ACC112 (cell line): ENCODE measurements at regions not wholly inside any gene's neighbourhood (a gene's known extent, or its start where the extent isn't known, plus 50 kb on each side); places are given as distances from the start of the nearest gene placed in this dataset.

Experiments
- H2AFZ ChIP-seq: fragments of 200-600 bp; sonication (generic); one replicate; pipeline ENCODE4 v1.6.0; 2017; ENCODE audit warnings: antibody characterized with exemption, low read length; ENCODE audit not compliant: unreplicated experiment
- H3K27ac ChIP-seq: fragments of 200-600 bp; sonication (generic); 2 replicates; pipeline ENCODE4 v1.5.1; 2014; ENCODE audit warnings: low read depth, mild to moderate bottlenecking, antibody characterized with exemption, low read length, moderate library complexity
- H3K27me3 ChIP-seq: fragments of 200-600 bp; sonication (generic); 2 replicates; pipeline ENCODE4 v1.6.1; 2014; ENCODE audit warnings: mild to moderate bottlenecking, antibody characterized with exemption, low read length, moderate library complexity, mixed read lengths; ENCODE audit not compliant: insufficient read depth
- H3K36me3 ChIP-seq: fragments of 200-600 bp; sonication (generic); 2 replicates; pipeline ENCODE4 v1.6.1; 2016; ENCODE audit warnings: mild to moderate bottlenecking, antibody characterized with exemption, low read length, moderate library complexity, mixed read lengths; ENCODE audit not compliant: insufficient read depth
- H3K4me1 ChIP-seq: fragments of 200-600 bp; sonication (generic); one replicate; pipeline ENCODE4 v1.6.1; 2016; ENCODE audit warnings: low read length, mixed read lengths; ENCODE audit not compliant: insufficient read depth, unreplicated experiment, control insufficient read depth
- H3K4me3 ChIP-seq: fragments of 200-600 bp; sonication (generic); 2 replicates; pipeline ENCODE4 v1.5.1; 2014; ENCODE audit warnings: mild to moderate bottlenecking, low read depth, low read length
- H3K79me2 ChIP-seq: fragments of 200-600 bp; sonication (generic); one replicate; pipeline ENCODE4 v1.6.0; 2016; ENCODE audit warnings: low read length; ENCODE audit not compliant: control insufficient read depth, unreplicated experiment, insufficient read depth

DNA sequence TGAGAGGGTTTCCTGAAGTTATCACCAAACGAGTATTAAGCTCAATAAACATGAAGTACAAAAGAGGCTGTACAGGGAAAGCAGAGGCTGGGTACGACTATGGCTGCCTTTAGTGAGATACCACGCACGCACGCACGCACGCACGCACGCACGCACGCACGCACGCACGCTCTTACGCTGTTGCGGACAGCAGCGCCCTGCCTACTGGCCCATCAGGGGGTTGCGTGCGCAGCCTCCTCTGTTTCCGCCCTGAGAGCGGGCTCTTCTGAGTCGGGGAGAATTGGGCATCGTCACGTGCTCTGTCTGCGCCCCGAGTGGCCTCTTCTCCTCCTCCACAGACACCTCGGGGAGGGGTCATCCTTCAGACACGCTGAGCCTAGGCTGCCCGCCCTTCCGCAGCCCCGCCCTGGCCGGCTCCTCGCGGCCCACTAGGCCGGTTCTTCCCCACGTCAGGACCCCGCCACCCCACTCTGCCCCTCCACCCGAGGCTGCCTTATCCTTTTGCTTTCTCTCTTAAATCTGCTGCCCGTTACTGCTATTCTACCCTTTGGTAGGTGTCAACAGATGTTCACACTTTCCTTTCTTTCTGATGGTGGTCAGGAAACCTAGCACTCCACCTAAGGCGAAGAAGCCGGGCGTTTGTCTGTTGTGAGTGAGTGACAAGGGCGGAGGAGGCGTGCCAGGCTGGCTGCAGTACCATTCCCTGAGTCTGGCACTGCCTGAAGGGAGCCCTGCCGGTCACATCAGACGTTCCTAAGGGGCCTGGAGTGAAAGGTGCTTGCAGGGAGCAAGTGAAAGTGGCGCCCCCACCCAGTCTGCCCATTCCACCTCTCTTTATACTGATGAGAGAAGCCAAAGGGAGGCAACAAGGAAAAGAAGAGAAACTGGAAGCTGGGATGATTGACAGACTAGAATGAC, 300.4 kb upstream of the B3GAT1 start:
- Histone ChIP-seq H2AFZ (no peak overlapping the region), H3K79me2 (no peaks in the 10 kb centered on the region), H3K27me3 (no peaks in the 10 kb centered on the region), H3K4me3 (no peak overlapping the region), H3K27ac (no peak overlapping the region), H3K36me3 (no peaks in the 10 kb centered on the region), H3K4me1 (no peaks in the 10 kb centered on the region)

DNA sequence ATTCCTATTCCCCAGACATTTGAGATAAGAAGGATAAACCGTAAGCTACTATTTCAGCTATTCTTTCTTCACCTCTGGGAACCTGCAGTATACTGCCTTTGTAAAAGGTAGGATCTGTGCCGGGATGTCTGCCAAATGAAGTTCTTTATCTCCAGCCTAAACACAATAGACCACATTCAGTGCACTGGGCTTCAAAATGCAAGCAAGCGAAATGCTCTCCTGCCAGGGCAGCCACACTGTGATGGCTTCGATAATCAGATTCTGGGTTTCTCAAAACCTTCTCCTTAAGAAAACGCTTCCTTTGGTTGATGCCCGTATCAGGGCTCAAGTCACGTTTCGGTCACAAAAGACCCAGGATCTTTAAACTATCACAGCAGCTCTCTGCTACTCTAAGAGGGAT, 299.5 kb upstream of the B3GAT1 start:
- H3K27me3 ChIP-seq, result no peaks in the 10 kb centered on the region
- H3K27ac ChIP-seq, result no peak overlapping the region
- H3K79me2 ChIP-seq, result no peaks in the 10 kb centered on the region
- H3K4me1 ChIP-seq, result no peaks in the 10 kb centered on the region
- H3K4me3 ChIP-seq, result no peak overlapping the region
- H3K36me3 ChIP-seq, result no peaks in the 10 kb centered on the region
- no peak overlapping the region for H2AFZ ChIP-seq

DNA sequence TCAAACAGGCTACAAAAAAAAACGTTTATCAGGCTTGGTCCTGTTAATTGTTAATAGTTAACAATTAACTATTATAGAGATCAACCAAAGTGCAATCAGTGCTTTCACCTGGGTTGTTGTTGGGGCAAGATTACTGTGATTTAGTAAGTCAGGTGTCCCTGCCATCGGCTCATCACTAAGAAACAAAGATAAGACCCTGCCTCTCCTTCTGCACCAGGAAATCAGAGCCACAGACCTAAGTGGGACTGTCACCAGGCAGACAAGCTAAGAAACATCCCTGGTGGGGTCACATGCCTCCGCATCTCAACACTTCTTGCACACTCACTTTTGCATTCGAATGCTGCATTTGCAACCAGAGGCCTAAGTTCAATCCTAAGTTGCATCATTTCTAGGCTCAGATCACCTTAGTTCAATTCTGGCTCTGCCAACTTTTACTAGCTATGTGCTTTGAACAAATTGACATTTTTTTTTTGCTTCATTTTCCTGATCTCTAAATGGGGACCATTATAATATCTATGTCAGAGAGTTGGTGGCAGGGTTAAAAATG, 298.9 kb upstream of the B3GAT1 start:
- no peak overlapping the region for H3K4me3 ChIP-seq
- no peaks in the 10 kb centered on the region for H3K79me2 ChIP-seq
- no peaks in the 10 kb centered on the region for H3K27me3 ChIP-seq
- H3K27ac ChIP-seq, result no peak overlapping the region
- no peak overlapping the region for H2AFZ ChIP-seq
- H3K4me1 ChIP-seq, result no peaks in the 10 kb centered on the region
- no peaks in the 10 kb centered on the region for H3K36me3 ChIP-seq

DNA sequence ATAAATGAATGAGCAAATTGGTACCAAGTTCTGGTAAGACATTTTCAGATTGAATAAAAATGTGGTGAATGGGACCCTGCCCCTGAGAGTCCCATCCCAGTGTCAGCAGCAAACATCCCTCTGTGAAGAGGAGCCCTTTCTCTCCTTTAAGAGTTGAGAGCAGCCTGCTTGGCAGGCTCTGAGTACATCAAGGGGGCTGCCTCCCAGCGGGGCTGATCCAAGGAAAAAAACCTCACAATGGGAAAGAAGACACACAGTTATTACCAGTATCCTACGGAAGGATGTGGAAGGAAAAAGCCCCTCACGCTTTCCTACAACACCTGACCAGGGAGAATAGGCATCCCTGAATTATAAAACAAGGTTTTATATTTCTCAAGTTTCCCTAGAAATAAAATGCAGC, 293.8 kb upstream of the B3GAT1 start:
- H2AFZ ChIP-seq, result no peak overlapping the region
- H3K79me2 ChIP-seq, result no peaks in the 10 kb centered on the region
- no peak overlapping the region for H3K27ac ChIP-seq
- H3K4me1 ChIP-seq, result no peaks in the 10 kb centered on the region
- no peak overlapping the region for H3K4me3 ChIP-seq
- no peaks in the 10 kb centered on the region for H3K27me3 ChIP-seq
- H3K36me3 ChIP-seq, result no peaks in the 10 kb centered on the region

DNA sequence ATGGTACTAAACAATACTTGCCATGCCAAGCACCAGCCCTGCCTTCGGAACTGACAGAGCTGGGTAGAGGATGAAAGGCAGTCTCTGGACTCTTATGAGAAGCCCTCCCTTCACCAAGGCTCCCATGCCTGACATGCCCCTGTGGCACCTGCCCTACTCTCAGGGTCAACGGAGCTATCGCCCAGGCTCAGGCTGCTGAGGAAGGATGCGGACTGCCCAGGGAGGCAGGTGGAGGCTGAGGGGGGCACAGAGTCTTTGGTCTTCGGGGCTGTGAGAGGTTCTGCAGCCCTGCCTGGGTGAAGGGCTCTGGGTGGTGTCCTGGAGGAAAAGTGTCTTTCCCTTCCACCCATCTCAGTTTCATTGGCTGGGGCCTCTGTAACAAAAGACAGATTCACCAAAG, 290.8 kb upstream of the B3GAT1 start:
- Histone ChIP-seq H3K79me2 (no peaks in the 10 kb centered on the region), H3K27ac (no peak overlapping the region), H3K27me3 (no peaks in the 10 kb centered on the region), H3K4me1 (no peaks in the 10 kb centered on the region), H2AFZ (no peak overlapping the region), H3K36me3 (no peaks in the 10 kb centered on the region), H3K4me3 (no peak overlapping the region)

DNA sequence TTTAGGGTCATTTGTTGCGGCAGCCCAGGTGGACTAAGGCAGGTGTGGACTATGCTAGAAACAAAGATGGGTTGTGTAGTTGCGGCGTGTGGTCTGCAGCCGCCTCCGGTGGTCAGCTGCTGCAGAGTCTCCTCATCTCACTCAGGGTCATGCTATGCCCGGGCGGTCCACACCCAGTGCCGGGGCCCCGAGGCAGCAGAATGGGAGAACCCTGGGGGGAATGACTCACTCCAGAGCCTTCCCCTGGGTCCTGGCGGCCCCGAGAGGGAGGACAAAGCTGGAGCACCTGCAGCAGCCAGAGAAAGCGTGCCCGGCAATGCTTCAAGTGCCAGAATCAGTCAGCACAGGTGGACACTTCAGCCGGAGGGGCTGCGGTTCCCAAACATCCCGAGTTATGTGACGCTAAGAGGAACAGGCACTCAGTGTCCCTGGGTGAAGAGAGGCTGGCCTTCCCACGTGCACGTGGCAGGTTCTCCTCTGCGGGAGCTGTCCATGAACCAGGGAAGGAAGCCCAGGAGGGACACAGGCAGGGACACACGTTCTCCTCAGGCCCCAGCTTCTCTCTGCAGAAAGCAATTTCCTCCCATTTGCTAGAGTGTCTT, 289.6 kb upstream of the B3GAT1 start:
- H3K4me1 ChIP-seq, result no peaks in the 10 kb centered on the region
- no peaks in the 10 kb centered on the region for H3K27me3 ChIP-seq
- no peak overlapping the region for H2AFZ ChIP-seq
- H3K27ac ChIP-seq, result no peak overlapping the region
- no peak overlapping the region for H3K4me3 ChIP-seq
- H3K79me2 ChIP-seq, result no peaks in the 10 kb centered on the region
- no peaks in the 10 kb centered on the region for H3K36me3 ChIP-seq

DNA sequence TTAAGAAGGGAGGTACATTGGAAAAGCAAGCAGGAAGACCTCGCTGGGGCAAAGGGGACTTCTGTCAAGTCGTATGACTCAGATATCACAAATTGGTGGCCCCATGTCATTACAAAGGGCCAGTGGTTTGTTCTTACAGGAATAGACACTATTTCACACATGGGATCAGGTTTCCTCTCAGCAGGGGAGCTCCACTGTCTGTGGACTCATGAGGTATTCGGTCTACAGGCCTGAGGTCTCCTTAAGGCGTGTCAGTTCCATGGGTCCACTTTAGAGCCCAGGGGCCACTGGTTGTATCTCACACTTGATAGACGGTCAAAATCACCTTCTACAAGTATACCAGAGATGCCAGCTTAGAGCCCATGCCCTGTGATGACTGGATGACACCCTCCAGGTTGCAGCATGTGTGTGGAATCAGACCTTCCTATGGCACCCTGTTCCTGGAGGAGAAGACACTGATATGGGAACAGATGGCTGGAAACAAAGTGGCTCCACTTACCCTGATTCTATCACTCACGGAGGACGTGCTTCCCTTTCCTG, 288.1 kb upstream of the B3GAT1 start:
- H3K4me1 ChIP-seq, result no peaks in the 10 kb centered on the region
- H3K27me3 ChIP-seq, result no peaks in the 10 kb centered on the region
- H3K27ac ChIP-seq, result no peak overlapping the region
- no peak overlapping the region for H3K4me3 ChIP-seq
- no peak overlapping the region for H2AFZ ChIP-seq
- no peaks in the 10 kb centered on the region for H3K79me2 ChIP-seq
- no peaks in the 10 kb centered on the region for H3K36me3 ChIP-seq

DNA sequence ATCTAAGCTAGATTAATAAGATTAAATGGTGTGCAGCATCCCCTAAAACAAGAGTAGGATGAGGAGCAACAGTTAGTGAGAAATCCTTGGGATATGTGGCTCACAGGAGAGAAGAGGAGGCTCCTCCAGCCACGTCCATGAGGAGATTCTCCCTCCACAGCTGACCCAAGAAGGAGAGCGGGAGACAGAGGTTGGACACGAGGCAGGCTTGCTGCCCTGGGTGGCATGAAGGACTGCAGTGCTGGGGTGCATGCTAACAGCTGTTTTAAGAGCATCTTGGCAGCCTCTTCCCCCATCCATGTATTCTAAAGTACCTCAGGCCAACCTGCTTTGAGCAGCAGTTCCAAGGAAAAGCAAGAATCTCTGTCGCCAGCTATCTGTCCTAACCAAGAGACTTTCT, 284.4 kb upstream of the B3GAT1 start:
- no peaks in the 10 kb centered on the region for H3K27me3 ChIP-seq

DNA sequence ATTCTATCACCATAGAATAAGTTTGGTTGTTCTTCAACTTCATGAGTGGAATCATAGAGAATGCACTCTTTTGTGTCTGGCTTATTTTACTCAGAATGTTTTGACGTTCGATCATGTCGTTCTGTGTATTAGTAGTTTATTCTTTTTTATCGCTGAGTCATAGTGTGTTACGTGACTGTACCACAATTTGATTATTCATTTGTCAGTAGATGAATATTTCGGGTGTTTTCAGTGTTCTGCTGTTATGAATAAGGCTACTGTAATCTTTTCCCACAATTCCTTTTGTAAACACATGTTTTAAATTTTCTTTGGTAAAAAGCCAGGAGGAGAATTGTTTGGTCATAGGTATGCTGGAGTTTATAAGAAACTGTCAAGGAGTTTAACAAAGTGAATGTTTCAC, 279.9 kb upstream of the B3GAT1 start:
- Histone ChIP-seq H3K4me3 (no peak overlapping the region), H3K79me2 (no peaks in the 10 kb centered on the region), H3K4me1 (no peaks in the 10 kb centered on the region), H3K27me3 (no peaks in the 10 kb centered on the region), H3K27ac (no peak overlapping the region), H3K36me3 (no peaks in the 10 kb centered on the region), H2AFZ (no peak overlapping the region)

More for the DNA sequence above, 284.4 kb upstream of the B3GAT1 start:
- Histone ChIP-seq H3K36me3 (no peaks in the 10 kb centered on the region), H2AFZ (no peak overlapping the region), H3K4me3 (no peak overlapping the region), H3K4me1 (no peaks in the 10 kb centered on the region), H3K79me2 (no peaks in the 10 kb centered on the region), H3K27ac (no peak overlapping the region)

DNA sequence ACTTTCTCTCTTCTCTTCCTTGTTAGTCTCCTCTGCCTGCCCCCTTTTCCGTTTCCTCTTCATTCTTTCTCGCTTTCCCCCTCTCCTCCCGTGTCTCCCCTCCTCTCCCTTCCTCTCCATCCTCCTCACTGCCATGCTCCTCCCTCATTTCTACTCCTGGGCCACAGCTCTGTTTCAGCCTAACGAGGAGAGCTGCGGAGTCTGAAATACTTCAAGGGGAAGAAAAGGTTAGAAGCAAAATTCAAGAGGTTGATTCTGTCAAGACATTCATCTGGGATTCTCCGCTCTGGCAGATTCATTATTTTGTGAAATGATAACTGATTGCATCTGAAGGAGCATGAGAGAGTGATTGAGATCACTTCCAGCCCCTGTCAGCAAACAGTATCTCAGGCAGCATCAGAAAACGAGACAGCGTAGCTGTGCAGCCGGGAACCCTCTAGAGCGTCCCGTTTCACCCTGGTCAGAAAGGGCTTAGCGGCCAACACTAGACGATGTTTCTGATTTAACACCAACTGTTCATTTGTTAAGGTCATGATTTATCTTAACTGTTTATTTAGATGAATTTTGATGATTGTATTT, 279.3 kb upstream of the B3GAT1 start:
- H3K4me1 ChIP-seq, result no peaks in the 10 kb centered on the region
- H3K27ac ChIP-seq, result no peak overlapping the region
- no peak overlapping the region for H3K4me3 ChIP-seq
- no peaks in the 10 kb centered on the region for H3K27me3 ChIP-seq
- no peak overlapping the region for H2AFZ ChIP-seq
- H3K79me2 ChIP-seq, result no peaks in the 10 kb centered on the region
- no peaks in the 10 kb centered on the region for H3K36me3 ChIP-seq
